Heart left ventricle (tissue), 16 donors: ENCODE measurements at regions not wholly inside any gene's neighbourhood (a gene's known extent, or its start where the extent isn't known, plus 50 kb on each side); places are given as distances from the start of the nearest gene placed in this dataset.
"Not testable (repeated sequence)": the region's sequence is repeated elsewhere in the genome, so short reads cannot be mapped to it uniquely, and the experiment has no call there.

Source experiments
- ATAC-seq, 4 donors: fragments of 200-7000 bp; cut with Tn5 transposase; one replicate each; pipeline ENCODE4 v1.9.1; 2020 to 2022; ENCODE audit warnings: moderate library complexity in 4 of 4, mild to moderate bottlenecking in 3 of 4, moderate number of reproducible peaks in 1 of 4
- DNase-seq, 5 donors: peaks; one replicate each; pipeline ENCODE4 v3.0.0-alpha.2; 2020
- H3K27ac ChIP-seq, 12 donors: fragments of 200-600 bp; sonication (generic) in 4 of 12; one replicate each; pipeline versions ENCODE4 v1.5.0 to v1.8.0; 2016 to 2022; ENCODE audit warnings: mild to moderate bottlenecking in 2 of 12
- H3K27me3 ChIP-seq, 9 donors: fragments of 200-600 bp; sonication (generic) in 2 of 9; one replicate each; pipeline versions ENCODE4 v1.5.1 to v1.8.0; 2016 to 2022; ENCODE audit warnings: mild to moderate bottlenecking in 3 of 9
- H3K36me3 ChIP-seq, 9 donors: fragments of 200-600 bp; sonication (generic) in 2 of 9; one replicate each; pipeline versions ENCODE4 v1.5.0 to v1.8.0; 2018 to 2022; ENCODE audit warnings: mild to moderate bottlenecking in 2 of 9
- H3K4me1 ChIP-seq, 12 donors: fragments of 200-600 bp; sonication (generic) in 4 of 12; one replicate each; pipeline versions ENCODE4 v1.5.0 to v1.8.0; 2016 to 2022; ENCODE audit warnings: mild to moderate bottlenecking in 3 of 12
- H3K4me3 ChIP-seq, 12 donors: fragments of 200-600 bp; sonication (generic) in 4 of 12; one replicate each; pipeline versions ENCODE4 v1.5.0 to v1.8.0; 2017 to 2022; ENCODE audit warnings: mild to moderate bottlenecking in 9 of 12, moderate library complexity in 4 of 12
- H3K9me3 ChIP-seq, 12 donors: fragments of 200-600 bp; sonication (generic) in 4 of 12; one replicate each; pipeline versions ENCODE4 v1.5.0 to v1.8.0; 2016 to 2022; ENCODE audit warnings: mild to moderate bottlenecking in 1 of 12
- POLR2A ChIP-seq, 2 donors: fragments of 450-650 bp; IDR thresholded peaks; one replicate each; pipeline ENCODE4 v1.6.1; 2017; ENCODE audit warnings: antibody characterized with exemption in 2 of 2, mild to moderate bottlenecking in 2 of 2, moderate library complexity in 2 of 2
- WGBS, 4 donors: extraction: QIAGEN DNeasy Blood & Tissue Kit in 2 of 4; methylation state at CpG; one replicate each; pipeline versions ENCODE4 v1.1.5 to v1.1.7; 2013 to 2018; 5-methylcytosine and 5-hydroxymethylcytosine counted together
- intact Hi-C, 10 donors: fragments of 100-400 bp; cut with DNase I; formaldehyde crosslinking; loops; one replicate each; pipeline versions ENCODE4 v1.11.1 to v1.14.2; 2022
- TF ChIP-seq, protein P1 (sequence below), 12 donors: fragments of 200-600 bp; sonication (generic) in 4 of 12; IDR thresholded peaks; one replicate each; pipeline versions ENCODE4 v1.5.0 to v1.8.0; 2018 to 2022; ENCODE audit warnings: antibody characterized with exemption in 12 of 12, mild to moderate bottlenecking in 5 of 12
- donor health status: ischemic (EF 13 %, LVEDD 7.1; RV severe dilation, severe dysfunction).
- donor health status: healthy with polysubstance abuse.
- donor health status: DM: no; HTN: yes; CAD: no.
- donor health status: DM: no; HTN: no; CAD: no.
- donor health status: ischemic (EF 25% LVEDD 6.9; RV normal size, moderate dysfunction).
- donor health status: ischemic (EF 25% LVEDD 5.7; RV mildly dilated, moderate dysfunction).
- donor health status: healthy.
- donor health status: DM: yes; HTN: yes; CAD: no.
- donor health status: ischemic (EF 35%, LVEDD 5.7; RV mildly dilated, moderate dysfunction).
- donor health status: nonischemic (EF 11% LVEDD 7.7; RV severe dilation, severe dysfunction).
- donor health status: DM: yes; HTN: yes; CAD: no.
- donor health status: PGD.
- donor health status: ischemic (EF 29% LVEDD 5.4; RV normal size, mild dysfunction).
- donor health status: nonischemic (EF 23%, LVEDD 6.1; RV moderate dilation, normal function).

DNA sequence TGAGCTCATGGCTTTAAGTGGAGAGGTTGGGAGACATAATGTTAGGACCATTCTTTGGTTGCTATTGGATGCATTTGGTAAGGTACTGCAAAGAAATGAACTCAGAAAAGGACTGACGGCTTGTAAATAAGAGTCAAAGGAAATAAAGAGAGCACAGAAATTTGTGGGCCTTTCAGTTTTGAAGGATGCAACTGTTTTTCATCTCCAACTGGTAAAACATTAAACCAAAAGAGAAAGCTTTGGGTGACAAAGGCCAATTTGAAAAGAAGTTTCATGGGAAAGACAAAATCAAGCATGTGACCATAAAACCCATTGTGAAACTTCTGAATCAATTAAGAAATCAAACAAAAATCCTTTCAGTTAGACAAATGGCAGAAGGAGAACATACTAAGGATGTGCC, 77.8 kb upstream of the SPOPL start:
- Histone ChIP-seq H3K27ac (no peak overlapping the region), H3K36me3 (no peaks in the 10 kb centered on the region), H3K9me3 (peaks cover 0 to 20% (median 9%) of the 10 kb centered on the region in 12 donors), H3K4me3 (no peak overlapping the region), H3K27me3 (no peaks in the 10 kb centered on the region), H3K4me1 (peaks cover 0 to 13% (median 5%) of the 10 kb centered on the region in 12 donors)
- TF ChIP-seq POLR2A (IDR thresholded peaks at IDR 0.05), result no peak
- TF ChIP-seq, protein P1, sequence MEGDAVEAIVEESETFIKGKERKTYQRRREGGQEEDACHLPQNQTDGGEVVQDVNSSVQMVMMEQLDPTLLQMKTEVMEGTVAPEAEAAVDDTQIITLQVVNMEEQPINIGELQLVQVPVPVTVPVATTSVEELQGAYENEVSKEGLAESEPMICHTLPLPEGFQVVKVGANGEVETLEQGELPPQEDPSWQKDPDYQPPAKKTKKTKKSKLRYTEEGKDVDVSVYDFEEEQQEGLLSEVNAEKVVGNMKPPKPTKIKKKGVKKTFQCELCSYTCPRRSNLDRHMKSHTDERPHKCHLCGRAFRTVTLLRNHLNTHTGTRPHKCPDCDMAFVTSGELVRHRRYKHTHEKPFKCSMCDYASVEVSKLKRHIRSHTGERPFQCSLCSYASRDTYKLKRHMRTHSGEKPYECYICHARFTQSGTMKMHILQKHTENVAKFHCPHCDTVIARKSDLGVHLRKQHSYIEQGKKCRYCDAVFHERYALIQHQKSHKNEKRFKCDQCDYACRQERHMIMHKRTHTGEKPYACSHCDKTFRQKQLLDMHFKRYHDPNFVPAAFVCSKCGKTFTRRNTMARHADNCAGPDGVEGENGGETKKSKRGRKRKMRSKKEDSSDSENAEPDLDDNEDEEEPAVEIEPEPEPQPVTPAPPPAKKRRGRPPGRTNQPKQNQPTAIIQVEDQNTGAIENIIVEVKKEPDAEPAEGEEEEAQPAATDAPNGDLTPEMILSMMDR (IDR thresholded peaks at IDR 0.05), result no peak
- intact Hi-C loops, result no loop called here
- no peak for DNase-seq
- 91 to 99% (median 94%) methylated on average over 1 of the region's 1 CpG for WGBS, 4 donors
- ATAC-seq, result no peak

- WGBS, 4 donors, result 92 to 97% (median 93%) methylated on average over 4 of the region's 4 CpGs
- TF ChIP-seq, protein P1 (IDR thresholded peaks at IDR 0.05), result no peak
- no peak for TF ChIP-seq POLR2A (IDR thresholded peaks at IDR 0.05)
- H3K36me3 ChIP-seq, result no peaks in the 10 kb centered on the region
- H3K27ac ChIP-seq, result no peak overlapping the region
- H3K4me1 ChIP-seq, result peaks cover 0 to 13% (median 5%) of the 10 kb centered on the region in 12 donors
- H3K4me3 ChIP-seq, result no peak overlapping the region
- no peak for DNase-seq
- H3K9me3 ChIP-seq, result peaks cover 0 to 20% (median 9%) of the 10 kb centered on the region in 12 donors
- intact Hi-C loops, result no loop called here
- ATAC-seq, result no peak
- no peaks in the 10 kb centered on the region for H3K27me3 ChIP-seq
Measured at GRCh38 chr2:138424436-138425140, 77.0 kb upstream of the SPOPL start.

DNA sequence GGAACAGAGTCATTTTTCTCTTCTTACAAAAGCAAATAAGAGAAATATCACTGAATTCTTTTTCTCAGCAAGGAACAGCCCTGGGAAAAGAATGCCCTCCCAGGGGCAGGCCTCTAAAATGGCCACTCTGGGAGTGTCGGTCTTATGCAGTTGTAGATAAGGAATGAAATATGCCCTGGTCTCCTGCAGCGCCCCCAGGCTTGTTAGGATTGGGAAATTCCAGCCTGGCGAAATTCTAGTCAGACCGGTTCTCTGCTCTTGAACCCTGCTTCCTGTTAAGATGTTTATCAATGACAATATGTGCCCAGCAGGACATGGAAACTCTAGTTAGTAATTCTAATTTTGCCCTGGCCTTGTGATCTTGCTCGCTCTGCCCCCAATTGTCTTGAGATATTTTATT, 75.5 kb upstream of the SPOPL start:
- peaks cover 0 to 20% (median 9%) of the 10 kb centered on the region in 12 donors for H3K9me3 ChIP-seq
- ATAC-seq, H3K27me3 ChIP-seq, H3K27ac ChIP-seq, H3K4me3 ChIP-seq, intact Hi-C loops, DNase-seq, H3K36me3 ChIP-seq: not testable (repeated sequence)
- WGBS, 4 donors, result 92 to 97% (median 94%) methylated on average over 5 of the region's 5 CpGs
- H3K4me1 ChIP-seq, result peaks cover 0 to 13% (median 5%) of the 10 kb centered on the region in 12 donors

DNA sequence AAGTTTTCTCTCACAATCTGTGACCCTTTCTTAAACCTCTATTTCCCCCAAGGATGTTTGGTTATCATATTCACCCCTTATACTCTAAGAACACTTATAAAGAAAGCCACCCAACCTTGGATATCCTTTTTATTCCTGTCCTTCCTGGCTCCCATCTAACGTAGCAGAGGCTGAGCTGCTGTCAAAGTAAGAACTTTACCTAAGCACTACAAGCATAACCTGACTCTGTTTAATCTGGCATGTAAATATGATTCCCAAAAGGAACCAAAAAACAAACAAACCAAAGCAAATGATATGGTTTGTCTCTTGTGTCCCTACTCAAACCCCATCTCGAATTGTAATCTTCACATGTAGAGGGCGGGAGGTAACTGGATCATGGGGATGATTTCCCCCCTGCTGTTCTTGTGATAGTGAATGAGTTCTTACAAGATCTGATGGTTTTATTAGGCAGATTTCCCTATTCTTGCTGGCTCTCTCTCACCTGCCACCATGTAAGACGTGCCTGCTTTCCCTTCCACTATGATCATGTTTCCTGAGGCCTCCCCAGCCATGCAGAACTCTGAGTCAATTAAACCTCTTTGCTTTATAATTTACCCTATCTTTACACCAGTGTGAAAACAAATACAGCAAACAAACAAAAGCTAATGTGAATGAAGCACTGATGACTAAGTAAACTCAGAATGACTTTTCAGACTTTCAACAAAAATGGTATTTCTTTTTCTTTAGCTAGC, 72.7 kb upstream of the SPOPL start:
- TF ChIP-seq, protein P1 (IDR thresholded peaks at IDR 0.05), result no peak
- TF ChIP-seq POLR2A (IDR thresholded peaks at IDR 0.05), result no peak

More for the DNA sequence above, 72.7 kb upstream of the SPOPL start:
- Histone ChIP-seq H3K27me3 (no peaks in the 10 kb centered on the region), H3K27ac (no peak overlapping the region), H3K36me3 (no peaks in the 10 kb centered on the region), H3K4me3 (no peak overlapping the region), H3K9me3 (peaks cover 0 to 20% (median 9%) of the 10 kb centered on the region in 12 donors), H3K4me1 (no peaks in the 10 kb centered on the region)
- DNase-seq, result no peak
- WGBS, 4 donors, result 88 to 91% (median 89%) methylated on average over 4 of the region's 4 CpGs
- intact Hi-C loops, result no loop called here
- ATAC-seq, result no peak
